T-cell (primary cell): ENCODE measurements at regions not wholly inside any gene's neighbourhood (a gene's known extent, or its start where the extent isn't known, plus 50 kb on each side); places are given as distances from the start of the nearest gene placed in this dataset.

Source experiments
- ATAC-seq, 4 experiments: fragments of 200-7000 bp in 3 of 4; fragments of 150-1000 bp in 1 of 4; cut with Tn5 transposase; replicated peaks in 1 of 4; 1 replicate in 3 of 4; 2 replicates in 1 of 4; pipeline ENCODE4 v1.10.0; 2021; ENCODE audit warnings: moderate library complexity in 3 of 4, mild to moderate bottlenecking in 2 of 4, moderate number of reproducible peaks in 1 of 4
- CTCF ChIA-PET, 2 donors: fragments of 300-600 bp; sonication (Branson Sonifier 250); formaldehyde crosslinking; loops; one replicate each; lab custom pipeline; 2022; ENCODE audit warnings: antibody characterized with exemption in 2 of 2; lab: Charles Lee
- POLR2A ChIA-PET, 2 donors: fragments of 300-600 bp; sonication (Branson Sonifier 250); formaldehyde crosslinking; loops; one replicate each; lab custom pipeline; 2022; ENCODE audit warnings: antibody characterized with exemption in 2 of 2; lab: Charles Lee
- DNase-seq, 35 experiments: peaks; one replicate each; pipeline versions ENCODE4 v3.0.0 to v3.0.0-alpha.2; 2013 to 2023
- H3K27ac ChIP-seq: one replicate; pipeline ENCODE4 v1.5.1; 2013; ENCODE audit warnings: low read length
- H3K27me3 ChIP-seq, 2 experiments: replicated peaks in 1 of 2; 1 replicate in 1 of 2; 2 replicates in 1 of 2; pipeline versions ENCODE4 v1.6.1 to v1.7.0; 2013; ENCODE audit warnings: low read length in 1 of 2, mixed read lengths in 1 of 2; ENCODE audit not compliant: control insufficient read depth in 2 of 2, insufficient read depth in 2 of 2; ENCODE audit errors: extremely low read depth in 1 of 2
- H3K36me3 ChIP-seq, 2 donors: 1 replicate in 1 of 2; 2 replicates in 1 of 2; pipeline versions ENCODE4 v1.6.1 to v1.7.0; 2013; ENCODE audit warnings: low read length in 1 of 2; ENCODE audit not compliant: control insufficient read depth in 2 of 2, insufficient read depth in 1 of 2; ENCODE audit errors: extremely low read depth in 1 of 2
- H3K4me1 ChIP-seq, 2 experiments: 1 replicate in 1 of 2; 2 replicates in 1 of 2; pipeline versions ENCODE4 v1.6.1 to v1.7.0; 2013; ENCODE audit warnings: low read length in 2 of 2, mixed read lengths in 1 of 2; ENCODE audit not compliant: insufficient read depth in 2 of 2, control insufficient read depth in 1 of 2; ENCODE audit errors: extremely low read depth in 1 of 2
- H3K4me3 ChIP-seq, 2 donors: 1 replicate in 1 of 2; 2 replicates in 1 of 2; pipeline versions ENCODE4 v1.5.1 to v1.7.0; 2013; ENCODE audit warnings: mild to moderate bottlenecking in 2 of 2, low read length in 1 of 2, moderate library complexity in 1 of 2; ENCODE audit not compliant: control insufficient read depth in 1 of 2; ENCODE audit errors: extremely low read depth in 1 of 2
- H3K9me3 ChIP-seq: 2 replicates; pipeline ENCODE4 v1.7.0; 2013
- H3K27ac Mint-ChIP-seq, 2 donors: one replicate each; pipeline ENCODE4 v1.8.0; 2020 to 2021; ENCODE audit warnings: mild to moderate bottlenecking in 2 of 2, mixed read lengths in 2 of 2
- H3K27me3 Mint-ChIP-seq, 2 donors: one replicate each; pipeline ENCODE4 v1.8.0; 2021 to 2022; ENCODE audit warnings: mixed read lengths in 2 of 2
- H3K36me3 Mint-ChIP-seq: one replicate; pipeline ENCODE4 v1.8.0; 2021; ENCODE audit warnings: mixed read lengths
- H3K4me1 Mint-ChIP-seq, 3 donors: one replicate each; pipeline ENCODE4 v1.8.0; 2020 to 2022; ENCODE audit warnings: mixed read lengths in 3 of 3, mild to moderate bottlenecking in 1 of 3
- H3K4me3 Mint-ChIP-seq, 3 donors: one replicate each; pipeline ENCODE4 v1.8.0; 2020 to 2022; ENCODE audit warnings: mild to moderate bottlenecking in 3 of 3, mixed read lengths in 3 of 3, moderate library complexity in 3 of 3
- H3K9me3 Mint-ChIP-seq, 3 donors: one replicate each; pipeline ENCODE4 v1.8.0; 2020 to 2022; ENCODE audit warnings: mixed read lengths in 3 of 3
- WGBS: methylation state at CpG from one replicate; pipeline ENCODE4 v1.1.5; 2013; ENCODE audit warnings: missing lambda C conversion rate; ENCODE audit not compliant: insufficient coverage; 5-methylcytosine and 5-hydroxymethylcytosine counted together

- H3K36me3 ChIP-seq = no peaks in the 10 kb centered on the region
- H3K4me1 ChIP-seq = no peaks in the 10 kb centered on the region
- Mint-ChIP-seq H3K4me3 (no peak overlapping the region), H3K9me3 (peaks cover 0 to 3% (median 2%) of the 10 kb centered on the region in 3 donors), H3K27me3 (peaks cover 0 to 3% of the 10 kb centered on the region in 2 donors), H3K4me1 (no peaks in the 10 kb centered on the region), H3K27ac (no peak overlapping the region), H3K36me3 (no peaks in the 10 kb centered on the region)
- POLR2A ChIA-PET = no interaction called here
- WGBS = no CpG with 5 or more reads among the region's 1 CpG
- ATAC-seq (no peak), DNase-seq (no peak)
- H3K4me3 ChIP-seq = no peak overlapping the region
- CTCF ChIA-PET = interaction anchor here in 1 of 2 donors (0.6 to 0.7 kb wide), 2 partner anchors 26 to 985 kb away, joined by 3 to 5 read pairs; no protein-coding TSS in a partner anchor
- H3K27me3 ChIP-seq = no peaks in the 10 kb centered on the region
- H3K27ac ChIP-seq = no peak overlapping the region
- H3K9me3 ChIP-seq = no peaks in the 10 kb centered on the region
These were observed 339.5 kb upstream of the SPANXN4 start for GRCh38 chrX:142686206-142686605.

- no peaks in the 10 kb centered on the region for H3K36me3 Mint-ChIP-seq
- H3K4me3 Mint-ChIP-seq = no peak overlapping the region
- H3K9me3 Mint-ChIP-seq = peaks cover 0 to 5% (median 3%) of the 10 kb centered on the region in 3 donors
- H3K36me3 ChIP-seq = no peaks in the 10 kb centered on the region
- peaks cover 0 to 8% of the 10 kb centered on the region in 2 donors for H3K27me3 Mint-ChIP-seq
- ChIA-PET POLR2A (no interaction called here), CTCF (no interaction called here)
- DNase-seq (no peak), ATAC-seq (no peak)
- no peak overlapping the region for H3K27ac ChIP-seq
- no peak overlapping the region for H3K27ac Mint-ChIP-seq
- no peaks in the 10 kb centered on the region for H3K4me1 Mint-ChIP-seq
- no peaks in the 10 kb centered on the region for H3K27me3 ChIP-seq
- no peaks in the 10 kb centered on the region for H3K4me1 ChIP-seq
- no peak overlapping the region for H3K4me3 ChIP-seq
- no peaks in the 10 kb centered on the region for H3K9me3 ChIP-seq
These were observed 345.7 kb upstream of the SPANXN4 start for GRCh38 chrX:142680038-142680437.

GRCh38 chrX:142671036-142671435, 354.7 kb upstream of the SPANXN4 start:
- H3K4me1 ChIP-seq = no peaks in the 10 kb centered on the region
- Mint-ChIP-seq H3K27ac (no peak overlapping the region), H3K36me3 (no peaks in the 10 kb centered on the region), H3K4me1 (no peaks in the 10 kb centered on the region), H3K27me3 (peaks cover 0 to 10% of the 10 kb centered on the region in 2 donors), H3K9me3 (peaks cover 3 to 11% (median 4%) of the 10 kb centered on the region in 3 donors), H3K4me3 (no peak overlapping the region)
- peaks cover 2% of the 10 kb centered on the region for H3K9me3 ChIP-seq
- DNase-seq = no peak
- POLR2A ChIA-PET = no interaction called here
- no peak overlapping the region for H3K4me3 ChIP-seq
- CTCF ChIA-PET = no interaction called here
- H3K36me3 ChIP-seq = no peaks in the 10 kb centered on the region
- no peak for ATAC-seq
- no peaks in the 10 kb centered on the region for H3K27me3 ChIP-seq
- WGBS = no CpG with 5 or more reads among the region's 1 CpG
- H3K27ac ChIP-seq = no peak overlapping the region

GRCh38 chrX:142663330-142664095, 362.2 kb upstream of the SPANXN4 start:
- WGBS = no CpG with 5 or more reads among the region's 3 CpGs
- no peak overlapping the region for H3K4me3 ChIP-seq

GRCh38 chrX:142661696-142662095, 364.0 kb upstream of the SPANXN4 start:
- Mint-ChIP-seq H3K27me3 (peaks cover 0 to 4% of the 10 kb centered on the region in 2 donors), H3K9me3 (peaks cover 0 to 4% (median 0%) of the 10 kb centered on the region in 3 donors), H3K27ac (no peak overlapping the region), H3K36me3 (no peaks in the 10 kb centered on the region), H3K4me1 (no peaks in the 10 kb centered on the region), H3K4me3 (no peak overlapping the region)
- no peak for DNase-seq
- WGBS = no CpG with 5 or more reads among the region's 6 CpGs
- Histone ChIP-seq H3K4me1 (no peaks in the 10 kb centered on the region), H3K27ac (no peak overlapping the region), H3K36me3 (no peaks in the 10 kb centered on the region), H3K27me3 (no peaks in the 10 kb centered on the region), H3K9me3 (no peaks in the 10 kb centered on the region), H3K4me3 (no peak overlapping the region)
- no peak for ATAC-seq
- ChIA-PET POLR2A (no interaction called here), CTCF (no interaction called here)

More at GRCh38 chrX:142663330-142664095, 362.2 kb upstream of the SPANXN4 start:
- no peaks in the 10 kb centered on the region for H3K36me3 ChIP-seq
- ATAC-seq = no peak
- Mint-ChIP-seq H3K27ac (no peak overlapping the region), H3K4me1 (no peaks in the 10 kb centered on the region), H3K36me3 (no peaks in the 10 kb centered on the region), H3K4me3 (no peak overlapping the region), H3K27me3 (no peaks in the 10 kb centered on the region), H3K9me3 (peaks cover 0 to 8% (median 4%) of the 10 kb centered on the region in 3 donors)
- H3K27me3 ChIP-seq = no peaks in the 10 kb centered on the region
- no peaks in the 10 kb centered on the region for H3K4me1 ChIP-seq
- POLR2A ChIA-PET = no interaction called here
- no peak for DNase-seq
- H3K27ac ChIP-seq = no peak overlapping the region
- H3K9me3 ChIP-seq = no peaks in the 10 kb centered on the region
- CTCF ChIA-PET = no interaction called here

GRCh38 chrX:142655507-142655906, 370.2 kb upstream of the SPANXN4 start:
- H3K36me3 Mint-ChIP-seq = no peaks in the 10 kb centered on the region
- ATAC-seq = no peak
- H3K36me3 ChIP-seq = no peaks in the 10 kb centered on the region
- H3K4me1 Mint-ChIP-seq = no peaks in the 10 kb centered on the region
- H3K27ac ChIP-seq = no peak overlapping the region
- H3K4me3 Mint-ChIP-seq = no peak overlapping the region
- H3K27ac Mint-ChIP-seq = no peak overlapping the region
- H3K4me3 ChIP-seq = no peak overlapping the region
- H3K27me3 ChIP-seq = no peaks in the 10 kb centered on the region
- POLR2A ChIA-PET = no interaction called here
- H3K27me3 Mint-ChIP-seq = peaks cover 0 to 17% of the 10 kb centered on the region in 2 donors
- no peaks in the 10 kb centered on the region for H3K9me3 ChIP-seq
- peaks cover 0 to 5% (median 3%) of the 10 kb centered on the region in 3 donors for H3K9me3 Mint-ChIP-seq
- no peaks in the 10 kb centered on the region for H3K4me1 ChIP-seq
- no CpG with 5 or more reads among the region's 2 CpGs for WGBS
- no peak for DNase-seq
- CTCF ChIA-PET = no interaction called here
